ENCODE measurements at regions not wholly inside any gene's neighbourhood (a gene's known extent, or its start where the extent isn't known, plus 50 kb on each side); places are given as distances from the start of the nearest gene placed in this dataset.

DNA sequence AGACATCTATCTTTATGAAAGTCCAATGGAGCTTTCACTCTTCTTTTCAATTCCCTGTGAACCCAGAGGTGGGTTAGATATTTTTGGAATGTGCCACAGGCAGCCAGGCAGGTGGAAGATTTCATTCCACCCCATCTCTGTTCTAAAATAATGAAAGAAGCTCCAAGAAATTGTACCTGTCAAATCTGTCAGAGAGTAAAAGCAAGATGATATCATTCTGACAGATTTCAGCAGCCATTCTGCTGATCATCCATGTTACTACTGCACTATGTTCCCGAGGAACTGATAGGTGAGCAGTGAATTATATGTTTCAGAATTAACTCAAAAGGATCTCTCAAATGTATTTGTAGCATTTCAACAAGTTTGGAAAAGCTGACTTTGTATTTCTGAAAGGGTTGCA lies 339.5 kb upstream of the SPANXN4 start:
- TF ChIP-seq, protein P1, sequence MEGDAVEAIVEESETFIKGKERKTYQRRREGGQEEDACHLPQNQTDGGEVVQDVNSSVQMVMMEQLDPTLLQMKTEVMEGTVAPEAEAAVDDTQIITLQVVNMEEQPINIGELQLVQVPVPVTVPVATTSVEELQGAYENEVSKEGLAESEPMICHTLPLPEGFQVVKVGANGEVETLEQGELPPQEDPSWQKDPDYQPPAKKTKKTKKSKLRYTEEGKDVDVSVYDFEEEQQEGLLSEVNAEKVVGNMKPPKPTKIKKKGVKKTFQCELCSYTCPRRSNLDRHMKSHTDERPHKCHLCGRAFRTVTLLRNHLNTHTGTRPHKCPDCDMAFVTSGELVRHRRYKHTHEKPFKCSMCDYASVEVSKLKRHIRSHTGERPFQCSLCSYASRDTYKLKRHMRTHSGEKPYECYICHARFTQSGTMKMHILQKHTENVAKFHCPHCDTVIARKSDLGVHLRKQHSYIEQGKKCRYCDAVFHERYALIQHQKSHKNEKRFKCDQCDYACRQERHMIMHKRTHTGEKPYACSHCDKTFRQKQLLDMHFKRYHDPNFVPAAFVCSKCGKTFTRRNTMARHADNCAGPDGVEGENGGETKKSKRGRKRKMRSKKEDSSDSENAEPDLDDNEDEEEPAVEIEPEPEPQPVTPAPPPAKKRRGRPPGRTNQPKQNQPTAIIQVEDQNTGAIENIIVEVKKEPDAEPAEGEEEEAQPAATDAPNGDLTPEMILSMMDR (IDR thresholded peaks at IDR 0.05; ENCODE audit: insufficient read depth, low read depth, low read length): no peak
- TF ChIP-seq EZH2 (IDR thresholded peaks at IDR 0.05; ENCODE audit: insufficient read depth, low read length): no peak
- peaks cover 2% of the 10 kb centered on the region for H3K9me3 Mint-ChIP-seq (ENCODE audit: unreplicated experiment)
- H3K4me1 Mint-ChIP-seq (ENCODE audit: low read depth, unreplicated experiment): no peaks in the 10 kb centered on the region
- H3K4me3 ChIP-seq (ENCODE audit: insufficient read depth, low read depth, low read length): no peak overlapping the region
- no peak overlapping the region for H3K27ac Mint-ChIP-seq (ENCODE audit: unreplicated experiment)
- no peaks in the 10 kb centered on the region for H3K4me1 ChIP-seq (ENCODE audit: insufficient read depth, low read length)
- H3K27ac ChIP-seq (ENCODE audit: low read depth, low read length): no peak overlapping the region
- no peaks in the 10 kb centered on the region for H3K27me3 ChIP-seq (ENCODE audit: insufficient read depth, low read length)
- H4K20me1 ChIP-seq (ENCODE audit: insufficient read depth, low read length): no peaks in the 10 kb centered on the region
- H2AFZ ChIP-seq (ENCODE audit: low read depth, low read length): no peak overlapping the region
- no peak overlapping the region for H3K4me3 Mint-ChIP-seq (ENCODE audit: unreplicated experiment)
- FAIRE-seq (no peak), DNase-seq (ENCODE audit: low read depth) (no peak)
- H3K36me3 Mint-ChIP-seq (ENCODE audit: low read depth, unreplicated experiment): no peaks in the 10 kb centered on the region
- no peaks in the 10 kb centered on the region for H3K79me2 ChIP-seq (ENCODE audit: insufficient read depth, low read length)
- no peaks in the 10 kb centered on the region for H3K27me3 Mint-ChIP-seq (ENCODE audit: low read depth, unreplicated experiment)
- H3K4me2 ChIP-seq (ENCODE audit: low read length): no peak overlapping the region
- no peaks in the 10 kb centered on the region for H3K36me3 ChIP-seq (ENCODE audit: insufficient read depth, low read length)
- no peaks in the 10 kb centered on the region for H3K9me3 ChIP-seq (ENCODE audit: insufficient read depth, low read depth, low read length)
- H3K9ac ChIP-seq (ENCODE audit: low read length): no peak overlapping the region

DNA sequence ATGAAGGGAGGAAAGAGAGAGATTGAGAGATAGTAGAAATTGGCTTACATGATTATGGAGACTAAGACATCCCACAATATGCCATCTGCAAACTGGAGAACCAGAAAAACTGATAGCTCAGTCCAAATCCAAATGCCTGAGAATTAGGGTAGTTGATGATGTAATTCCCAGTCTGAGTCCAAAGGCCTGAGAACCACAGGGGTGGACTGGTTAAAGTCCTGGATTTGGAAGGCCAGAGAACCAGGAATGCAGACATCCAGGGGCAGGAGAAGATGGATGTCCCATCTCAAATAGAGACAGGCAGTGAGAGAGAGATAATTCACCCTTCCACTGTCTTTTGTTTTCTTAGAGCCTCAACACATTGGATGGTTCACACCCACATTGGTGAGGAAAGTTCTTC lies 345.7 kb upstream of the SPANXN4 start:
- no peak overlapping the region for H3K4me3 Mint-ChIP-seq (ENCODE audit: unreplicated experiment)
- H3K36me3 ChIP-seq (ENCODE audit: insufficient read depth, low read length): no peaks in the 10 kb centered on the region
- H3K9me3 Mint-ChIP-seq (ENCODE audit: unreplicated experiment): no peaks in the 10 kb centered on the region
- no peak overlapping the region for H3K4me3 ChIP-seq (ENCODE audit: insufficient read depth, low read depth, low read length)
- no peaks in the 10 kb centered on the region for H3K27me3 Mint-ChIP-seq (ENCODE audit: low read depth, unreplicated experiment)
- DNase-seq (ENCODE audit: low read depth) (no peak), FAIRE-seq (peak; percentile 9)
- no peaks in the 10 kb centered on the region for H4K20me1 ChIP-seq (ENCODE audit: insufficient read depth, low read length)
- H3K27ac ChIP-seq (ENCODE audit: low read depth, low read length): no peak overlapping the region
- no peaks in the 10 kb centered on the region for H3K79me2 ChIP-seq (ENCODE audit: insufficient read depth, low read length)
- no peak overlapping the region for H2AFZ ChIP-seq (ENCODE audit: low read depth, low read length)
- H3K4me1 ChIP-seq (ENCODE audit: insufficient read depth, low read length): no peaks in the 10 kb centered on the region
- H3K4me2 ChIP-seq (ENCODE audit: low read length): no peak overlapping the region
- no peaks in the 10 kb centered on the region for H3K9me3 ChIP-seq (ENCODE audit: insufficient read depth, low read depth, low read length)
- H3K9ac ChIP-seq (ENCODE audit: low read length): no peak overlapping the region
- H3K27me3 ChIP-seq (ENCODE audit: insufficient read depth, low read length): no peaks in the 10 kb centered on the region
- TF ChIP-seq EZH2 (IDR thresholded peaks at IDR 0.05; ENCODE audit: insufficient read depth, low read length): no peak
- TF ChIP-seq, protein P1 (IDR thresholded peaks at IDR 0.05; ENCODE audit: insufficient read depth, low read depth, low read length): no peak
- H3K27ac Mint-ChIP-seq (ENCODE audit: unreplicated experiment): no peak overlapping the region
- H3K36me3 Mint-ChIP-seq (ENCODE audit: low read depth, unreplicated experiment): no peaks in the 10 kb centered on the region
- no peaks in the 10 kb centered on the region for H3K4me1 Mint-ChIP-seq (ENCODE audit: low read depth, unreplicated experiment)

DNA sequence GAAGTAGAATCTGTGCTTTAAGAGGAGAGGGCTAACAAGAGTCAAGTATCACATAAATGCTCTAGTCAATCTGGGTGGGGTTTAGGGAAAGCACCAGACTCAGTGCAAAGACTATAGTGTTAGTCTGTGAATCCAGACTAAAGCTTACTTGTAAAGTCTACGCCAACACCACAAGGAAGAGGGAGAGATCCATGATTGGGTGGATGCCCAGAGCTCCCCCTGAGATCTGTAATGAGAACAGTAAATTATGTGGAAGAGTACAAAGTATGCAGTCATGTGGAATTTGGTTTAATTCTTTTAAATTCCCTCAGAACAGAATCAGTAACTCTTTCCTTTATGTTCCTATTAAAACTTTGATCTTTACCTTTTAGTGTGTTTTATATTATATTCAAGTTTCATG lies 354.7 kb upstream of the SPANXN4 start:
- H3K27ac Mint-ChIP-seq (ENCODE audit: unreplicated experiment): no peak overlapping the region
- no peaks in the 10 kb centered on the region for H3K9me3 ChIP-seq (ENCODE audit: insufficient read depth, low read depth, low read length)
- no peak overlapping the region for H2AFZ ChIP-seq (ENCODE audit: low read depth, low read length)
- no peaks in the 10 kb centered on the region for H3K4me1 ChIP-seq (ENCODE audit: insufficient read depth, low read length)
- no peak for FAIRE-seq
- no peak overlapping the region for H3K9ac ChIP-seq (ENCODE audit: low read length)
- no peaks in the 10 kb centered on the region for H4K20me1 ChIP-seq (ENCODE audit: insufficient read depth, low read length)
- TF ChIP-seq, protein P1 (IDR thresholded peaks at IDR 0.05; ENCODE audit: insufficient read depth, low read depth, low read length): no peak
- no peak for TF ChIP-seq EZH2 (IDR thresholded peaks at IDR 0.05; ENCODE audit: insufficient read depth, low read length)
- H3K9me3 Mint-ChIP-seq (ENCODE audit: unreplicated experiment): no peaks in the 10 kb centered on the region
- H3K27me3 ChIP-seq (ENCODE audit: insufficient read depth, low read length): no peaks in the 10 kb centered on the region
- no peak overlapping the region for H3K27ac ChIP-seq (ENCODE audit: low read depth, low read length)
- H3K4me2 ChIP-seq (ENCODE audit: low read length): no peak overlapping the region
- H3K27me3 Mint-ChIP-seq (ENCODE audit: low read depth, unreplicated experiment): no peaks in the 10 kb centered on the region
- H3K36me3 Mint-ChIP-seq (ENCODE audit: low read depth, unreplicated experiment): no peaks in the 10 kb centered on the region
- no peaks in the 10 kb centered on the region for H3K79me2 ChIP-seq (ENCODE audit: insufficient read depth, low read length)
- DNase-seq (ENCODE audit: low read depth): no peak
- no peaks in the 10 kb centered on the region for H3K36me3 ChIP-seq (ENCODE audit: insufficient read depth, low read length)
- H3K4me3 ChIP-seq (ENCODE audit: insufficient read depth, low read depth, low read length): no peak overlapping the region
- H3K4me3 Mint-ChIP-seq (ENCODE audit: unreplicated experiment): no peak overlapping the region
- H3K4me1 Mint-ChIP-seq (ENCODE audit: low read depth, unreplicated experiment): no peaks in the 10 kb centered on the region

All from astrocyte (in vitro differentiated cells and primary cell).